ENCODE measurements at regions not wholly inside any gene's neighbourhood (a gene's known extent, or its start where the extent isn't known, plus 50 kb on each side); places are given as distances from the start of the nearest gene placed in this dataset.

- peak; percentile 8 for DNase-seq (ENCODE audit: low spot score)
Measured at GRCh38 chr6:15131651-15132061, 114.2 kb upstream of the JARID2 start.

GRCh38 chr6:15132167-15132566 lies 113.7 kb upstream of the JARID2 start:
- Histone ChIP-seq H3K9me3 (ENCODE audit: low read depth) (no peaks in the 10 kb centered on the region), H3K27ac (peak overlapping the region; percentile 58), H2AFZ (no peak overlapping the region), H3K9me2 (replicated peaks; ENCODE audit: insufficient read depth) (no peaks in the 10 kb centered on the region), H3K79me2 (no peaks in the 10 kb centered on the region), H3K4me1 (ENCODE audit: insufficient read depth) (no peaks in the 10 kb centered on the region), H3K4me2 (peak overlapping the region; percentile 18), H3K27me3 (no peaks in the 10 kb centered on the region), H3K4me3 (no peak overlapping the region), H3K36me3 (replicated peaks; ENCODE audit: insufficient read depth, low read depth) (no peaks in the 10 kb centered on the region), H4K20me1 (ENCODE audit: insufficient read depth, poor library complexity, severe bottlenecking) (no peaks in the 10 kb centered on the region)
- no peak for DNase-seq (ENCODE audit: low spot score)
- no peak for TF ChIP-seq CTCF (IDR thresholded peaks at IDR 0.05; ENCODE audit: poor library complexity)
- no peak for TF ChIP-seq EZH2phosphoT487 (IDR thresholded peaks at IDR 0.05; ENCODE audit: low read depth, severe bottlenecking, unreplicated experiment)
- TF ChIP-seq EZH2 (IDR thresholded peaks at IDR 0.05; ENCODE audit: borderline replicate concordance), result no peak
- WGBS (ENCODE audit: low lambda C conversion rate, missing lambda C conversion rate), result 95% methylated on average over 4 of the region's 4 CpGs

More at GRCh38 chr6:15131651-15132061, 114.2 kb upstream of the JARID2 start:
- Histone ChIP-seq H3K4me2 (no peak overlapping the region), H3K4me1 (ENCODE audit: insufficient read depth) (no peaks in the 10 kb centered on the region), H3K36me3 (replicated peaks; ENCODE audit: insufficient read depth, low read depth) (no peaks in the 10 kb centered on the region), H3K4me3 (no peak overlapping the region), H3K9me2 (replicated peaks; ENCODE audit: insufficient read depth) (no peaks in the 10 kb centered on the region), H3K27me3 (no peaks in the 10 kb centered on the region), H3K79me2 (no peaks in the 10 kb centered on the region), H3K27ac (no peak overlapping the region), H3K9me3 (ENCODE audit: low read depth) (no peaks in the 10 kb centered on the region), H2AFZ (no peak overlapping the region), H4K20me1 (ENCODE audit: insufficient read depth, poor library complexity, severe bottlenecking) (no peaks in the 10 kb centered on the region)
- TF ChIP-seq CTCF (IDR thresholded peaks at IDR 0.05; ENCODE audit: poor library complexity) (no peak), EZH2 (IDR thresholded peaks at IDR 0.05; ENCODE audit: borderline replicate concordance) (no peak), EZH2phosphoT487 (IDR thresholded peaks at IDR 0.05; ENCODE audit: low read depth, severe bottlenecking, unreplicated experiment) (no peak)
- 65% methylated on average over 7 of the region's 7 CpGs for WGBS (ENCODE audit: low lambda C conversion rate, missing lambda C conversion rate)

GRCh38 chr6:15132854-15133670 lies 112.8 kb upstream of the JARID2 start:
- Histone ChIP-seq H3K9me2 (replicated peaks; ENCODE audit: insufficient read depth) (no peaks in the 10 kb centered on the region), H3K4me1 (ENCODE audit: insufficient read depth) (no peaks in the 10 kb centered on the region), H3K27ac (peak overlapping the region; percentile 58), H3K9me3 (ENCODE audit: low read depth) (no peaks in the 10 kb centered on the region), H3K79me2 (no peaks in the 10 kb centered on the region), H2AFZ (no peak overlapping the region), H4K20me1 (ENCODE audit: insufficient read depth, poor library complexity, severe bottlenecking) (no peaks in the 10 kb centered on the region), H3K4me3 (no peak overlapping the region), H3K4me2 (peak overlapping the region; percentile 18), H3K27me3 (no peaks in the 10 kb centered on the region), H3K36me3 (replicated peaks; ENCODE audit: insufficient read depth, low read depth) (no peaks in the 10 kb centered on the region)
- TF ChIP-seq CTCF (IDR thresholded peaks at IDR 0.05; ENCODE audit: poor library complexity) (no peak), EZH2 (IDR thresholded peaks at IDR 0.05; ENCODE audit: borderline replicate concordance) (no peak), EZH2phosphoT487 (IDR thresholded peaks at IDR 0.05; ENCODE audit: low read depth, severe bottlenecking, unreplicated experiment) (no peak)
- peak; percentile 73 for DNase-seq (ENCODE audit: low spot score)
- 73% methylated on average over 8 of the region's 8 CpGs for WGBS (ENCODE audit: low lambda C conversion rate, missing lambda C conversion rate)
